ENCODE measurements at regions not wholly inside any gene's neighbourhood (a gene's known extent, or its start where the extent isn't known, plus 50 kb on each side); places are given as distances from the start of the nearest gene placed in this dataset.

- no peak for DNase-seq (ENCODE audit: low spot score)
- Mint-ChIP-seq H3K9me3 (ENCODE audit: low read depth) (no peaks in the 10 kb centered on the region), H3K27ac (ENCODE audit: unreplicated experiment) (no peak overlapping the region), H3K4me1 (ENCODE audit: low read depth) (peaks cover 20% of the 10 kb centered on the region), H3K36me3 (ENCODE audit: low read depth) (no peaks in the 10 kb centered on the region), H3K27me3 (ENCODE audit: low read depth) (no peaks in the 10 kb centered on the region), H3K4me3 (ENCODE audit: unreplicated experiment) (no peak overlapping the region)
- TF ChIP-seq CTCF (IDR thresholded peaks at IDR 0.05) = no peak
Observed at GRCh38 chr2:4678927-4679326, 975.6 kb downstream of the DCDC2C start.

- Mint-ChIP-seq H3K4me1 (ENCODE audit: low read depth) (peaks cover 25% of the 10 kb centered on the region), H3K27ac (ENCODE audit: unreplicated experiment) (no peak overlapping the region), H3K36me3 (ENCODE audit: low read depth) (no peaks in the 10 kb centered on the region), H3K27me3 (ENCODE audit: low read depth) (no peaks in the 10 kb centered on the region), H3K4me3 (ENCODE audit: unreplicated experiment) (no peak overlapping the region), H3K9me3 (ENCODE audit: low read depth) (no peaks in the 10 kb centered on the region)
- TF ChIP-seq CTCF (IDR thresholded peaks at IDR 0.05) = no peak
- DNase-seq (ENCODE audit: low spot score) = no peak
Observed at GRCh38 chr2:4679391-4679790, 976.0 kb downstream of the DCDC2C start.

GRCh38 chr2:4684921-4685320 is 981.5 kb downstream of the DCDC2C start:
- peaks cover 48% of the 10 kb centered on the region for H3K4me1 Mint-ChIP-seq (ENCODE audit: low read depth)
- H3K9me3 Mint-ChIP-seq (ENCODE audit: low read depth) = peaks cover 2% of the 10 kb centered on the region
- H3K36me3 Mint-ChIP-seq (ENCODE audit: low read depth) = peaks cover 4% of the 10 kb centered on the region
- no peaks in the 10 kb centered on the region for H3K27me3 Mint-ChIP-seq (ENCODE audit: low read depth)
- TF ChIP-seq CTCF (IDR thresholded peaks at IDR 0.05) = no peak
- peak overlapping the region; percentile 15 for H3K27ac Mint-ChIP-seq (ENCODE audit: unreplicated experiment)
- H3K4me3 Mint-ChIP-seq (ENCODE audit: unreplicated experiment) = peak overlapping the region; percentile 57
- DNase-seq (ENCODE audit: low spot score) = no peak

- no peak overlapping the region for H3K27ac Mint-ChIP-seq (ENCODE audit: unreplicated experiment)
- H3K4me3 Mint-ChIP-seq (ENCODE audit: unreplicated experiment) = no peak overlapping the region
- H3K36me3 Mint-ChIP-seq (ENCODE audit: low read depth) = peaks cover 12% of the 10 kb centered on the region
- H3K27me3 Mint-ChIP-seq (ENCODE audit: low read depth) = no peaks in the 10 kb centered on the region
- peaks cover 72% of the 10 kb centered on the region for H3K4me1 Mint-ChIP-seq (ENCODE audit: low read depth)
- DNase-seq (ENCODE audit: low spot score) = no peak
- TF ChIP-seq CTCF (IDR thresholded peaks at IDR 0.05) = no peak
- peaks cover 9% of the 10 kb centered on the region for H3K9me3 Mint-ChIP-seq (ENCODE audit: low read depth)
Observed at GRCh38 chr2:4690913-4691312, 987.5 kb downstream of the DCDC2C start.

- Mint-ChIP-seq H3K27me3 (ENCODE audit: low read depth) (no peaks in the 10 kb centered on the region), H3K27ac (ENCODE audit: unreplicated experiment) (peak overlapping the region; percentile 97), H3K4me1 (ENCODE audit: low read depth) (peaks cover 62% of the 10 kb centered on the region), H3K4me3 (ENCODE audit: unreplicated experiment) (peak overlapping the region; percentile 43), H3K9me3 (ENCODE audit: low read depth) (peaks cover 10% of the 10 kb centered on the region), H3K36me3 (ENCODE audit: low read depth) (peaks cover 15% of the 10 kb centered on the region)
- peak; percentile 31 for TF ChIP-seq CTCF (IDR thresholded peaks at IDR 0.05)
- no peak for DNase-seq (ENCODE audit: low spot score)
Observed at GRCh38 chr2:4693266-4693665, 989.9 kb downstream of the DCDC2C start.
